ENCODE measurements at regions not wholly inside any gene's neighbourhood (a gene's known extent, or its start where the extent isn't known, plus 50 kb on each side); places are given as distances from the start of the nearest gene placed in this dataset.

GRCh38 chr18:1045658-1046057 lies 141.0 kb downstream of the ADCYAP1 start:
- DNase-seq (no peak), ATAC-seq (no peak)
- H3K4me1 ChIP-seq (ENCODE audit: low read depth) = no peaks in the 10 kb centered on the region
- H3K4me3 ChIP-seq = no peak overlapping the region
- no peak for TF ChIP-seq CTCF (IDR thresholded peaks at IDR 0.05)
- intact Hi-C loops (cut with DNase I, micrococcal nuclease) = no loop called here
- H3K36me3 ChIP-seq (ENCODE audit: low read depth) = no peaks in the 10 kb centered on the region
- peaks cover 15% of the 10 kb centered on the region for H3K9me3 ChIP-seq

- DNase-seq = no peak
- no peak for TF ChIP-seq CTCF (IDR thresholded peaks at IDR 0.05)
These were observed 142.7 kb downstream of the ADCYAP1 start for GRCh38 chr18:1047406-1047805.

GRCh38 chr18:1048032-1048431 lies 143.4 kb downstream of the ADCYAP1 start:
- peaks cover 15% of the 10 kb centered on the region for H3K9me3 ChIP-seq
- TF ChIP-seq CTCF (IDR thresholded peaks at IDR 0.05) = no peak
- no peaks in the 10 kb centered on the region for H3K36me3 ChIP-seq (ENCODE audit: low read depth)
- no peak for ATAC-seq
- no peak overlapping the region for H3K4me3 ChIP-seq
- intact Hi-C loops (cut with DNase I, micrococcal nuclease) = no loop called here
- H3K4me1 ChIP-seq (ENCODE audit: low read depth) = no peaks in the 10 kb centered on the region
- no peak for DNase-seq

More at GRCh38 chr18:1047406-1047805, 142.7 kb downstream of the ADCYAP1 start:
- H3K9me3 ChIP-seq = peaks cover 15% of the 10 kb centered on the region
- no peak for ATAC-seq
- intact Hi-C loops (cut with DNase I, micrococcal nuclease) = no loop called here
- no peaks in the 10 kb centered on the region for H3K4me1 ChIP-seq (ENCODE audit: low read depth)
- H3K36me3 ChIP-seq (ENCODE audit: low read depth) = no peaks in the 10 kb centered on the region
- no peak overlapping the region for H3K4me3 ChIP-seq

- Histone ChIP-seq H3K9me3 (peaks cover 11% of the 10 kb centered on the region), H3K4me3 (no peak overlapping the region), H3K4me1 (ENCODE audit: low read depth) (no peaks in the 10 kb centered on the region), H3K36me3 (ENCODE audit: low read depth) (no peaks in the 10 kb centered on the region)
- ATAC-seq (no peak), DNase-seq (no peak)
- no peak for TF ChIP-seq CTCF (IDR thresholded peaks at IDR 0.05)
- intact Hi-C loops (cut with DNase I, micrococcal nuclease) = no loop called here
These were observed 144.5 kb downstream of the ADCYAP1 start for GRCh38 chr18:1049173-1049572.

- ATAC-seq (no peak), DNase-seq (no peak)
- intact Hi-C loops (cut with DNase I, micrococcal nuclease) = no loop called here
- H3K9me3 ChIP-seq = peaks cover 10% of the 10 kb centered on the region
- no peak overlapping the region for H3K4me3 ChIP-seq
- no peaks in the 10 kb centered on the region for H3K36me3 ChIP-seq (ENCODE audit: low read depth)
- TF ChIP-seq CTCF (IDR thresholded peaks at IDR 0.05) = no peak
- H3K4me1 ChIP-seq (ENCODE audit: low read depth) = no peaks in the 10 kb centered on the region
These were observed 145.5 kb downstream of the ADCYAP1 start for GRCh38 chr18:1050012-1050657.

GRCh38 chr18:1052301-1052700 lies 147.6 kb downstream of the ADCYAP1 start:
- DNase-seq (no peak), ATAC-seq (no peak)
- no peak overlapping the region for H3K4me3 ChIP-seq
- intact Hi-C loops (cut with DNase I, micrococcal nuclease) = no loop called here
- H3K36me3 ChIP-seq (ENCODE audit: low read depth) = no peaks in the 10 kb centered on the region
- no peak for TF ChIP-seq CTCF (IDR thresholded peaks at IDR 0.05)
- H3K9me3 ChIP-seq = peaks cover 19% of the 10 kb centered on the region
- no peaks in the 10 kb centered on the region for H3K4me1 ChIP-seq (ENCODE audit: low read depth)

Measured in mucosa of descending colon (tissue), 3 donors.